Mesodermal cell (in vitro differentiated cells): ENCODE measurements at regions not wholly inside any gene's neighbourhood (a gene's known extent, or its start where the extent isn't known, plus 50 kb on each side); places are given as distances from the start of the nearest gene placed in this dataset.

Source experiments
- H3K27ac ChIP-seq: 2 replicates; pipeline ENCODE4 v1.7.0; 2013; ENCODE audit warnings: mild to moderate bottlenecking, low read depth, low read length, moderate library complexity; ENCODE audit not compliant: severe bottlenecking
- H3K36me3 ChIP-seq: 2 replicates; pipeline ENCODE4 v1.7.1; 2013; ENCODE audit warnings: mild to moderate bottlenecking, low read length, moderate library complexity; ENCODE audit not compliant: control insufficient read depth, insufficient read depth
- H3K4me1 ChIP-seq: one replicate; pipeline ENCODE4 v1.7.1; 2013; ENCODE audit warnings: mild to moderate bottlenecking, low read length; ENCODE audit not compliant: insufficient read depth, control insufficient read depth, poor library complexity, severe bottlenecking
- H3K4me3 ChIP-seq: 2 replicates; pipeline ENCODE4 v1.7.0; 2013; ENCODE audit warnings: low read length, control low read depth, mild to moderate bottlenecking; ENCODE audit not compliant: insufficient read depth, poor library complexity, severe bottlenecking; ENCODE audit errors: extremely low read depth
- H3K9me3 ChIP-seq: 2 replicates; pipeline ENCODE4 v1.7.1; 2013; ENCODE audit warnings: mild to moderate bottlenecking, low read length, moderate library complexity; ENCODE audit not compliant: control insufficient read depth
- WGBS, 2 experiments: methylation state at CpG; one replicate each; pipeline ENCODE4 v1.1.5; 2013; ENCODE audit warnings: missing lambda C conversion rate in 2 of 2; ENCODE audit not compliant: insufficient coverage in 2 of 2; 5-methylcytosine and 5-hydroxymethylcytosine counted together

GRCh38 chr1:188991221-188991930 is 1486.3 kb downstream of the BRINP3 start:
- Histone ChIP-seq H3K9me3 (no peaks in the 10 kb centered on the region), H3K4me3 (no peak overlapping the region), H3K27ac (no peak overlapping the region), H3K4me1 (no peaks in the 10 kb centered on the region), H3K36me3 (no peaks in the 10 kb centered on the region)
- WGBS, 2 experiments: no CpG with 5 or more reads among the region's 2 CpGs

- WGBS, 2 experiments: 78 to 80% methylated on average over 1 of the region's 3 CpGs
- no peaks in the 10 kb centered on the region for H3K4me1 ChIP-seq
- H3K4me3 ChIP-seq: no peak overlapping the region
- H3K9me3 ChIP-seq: no peaks in the 10 kb centered on the region
- no peak overlapping the region for H3K27ac ChIP-seq
- H3K36me3 ChIP-seq: no peaks in the 10 kb centered on the region
Measured at GRCh38 chr1:189007824-189008223, 1469.8 kb downstream of the BRINP3 start.

- no peaks in the 10 kb centered on the region for H3K4me1 ChIP-seq
- H3K36me3 ChIP-seq: no peaks in the 10 kb centered on the region
- no peak overlapping the region for H3K27ac ChIP-seq
- WGBS, 2 experiments: 88 to 90% methylated on average over 4 of the region's 5 CpGs
- no peak overlapping the region for H3K4me3 ChIP-seq
- no peaks in the 10 kb centered on the region for H3K9me3 ChIP-seq
Measured at GRCh38 chr1:189021577-189021976, 1456.1 kb downstream of the BRINP3 start.

GRCh38 chr1:189022015-189022414 is 1455.6 kb downstream of the BRINP3 start:
- WGBS, 2 experiments: 85 to 100% methylated on average over 2 to 3 of the region's 4 CpGs
- Histone ChIP-seq H3K27ac (no peak overlapping the region), H3K4me3 (no peak overlapping the region), H3K36me3 (no peaks in the 10 kb centered on the region), H3K9me3 (no peaks in the 10 kb centered on the region), H3K4me1 (no peaks in the 10 kb centered on the region)

- H3K9me3 ChIP-seq: no peaks in the 10 kb centered on the region
- no peak overlapping the region for H3K27ac ChIP-seq
- H3K4me3 ChIP-seq: no peak overlapping the region
- 86 to 93% methylated on average over 4 to 5 of the region's 5 CpGs for WGBS, 2 experiments
- H3K4me1 ChIP-seq: no peaks in the 10 kb centered on the region
- no peaks in the 10 kb centered on the region for H3K36me3 ChIP-seq
Measured at GRCh38 chr1:189027512-189027911, 1450.2 kb downstream of the BRINP3 start.

GRCh38 chr1:189033169-189033568 is 1444.5 kb downstream of the BRINP3 start:
- Histone ChIP-seq H3K4me3 (no peak overlapping the region), H3K27ac (no peak overlapping the region), H3K36me3 (no peaks in the 10 kb centered on the region), H3K4me1 (no peaks in the 10 kb centered on the region), H3K9me3 (no peaks in the 10 kb centered on the region)

- Histone ChIP-seq H3K9me3 (no peaks in the 10 kb centered on the region), H3K4me1 (no peaks in the 10 kb centered on the region), H3K36me3 (no peaks in the 10 kb centered on the region), H3K4me3 (no peak overlapping the region), H3K27ac (no peak overlapping the region)
- 80% methylated on average over 1 of the region's 3 CpGs; no CpG with 5 or more reads in 1 of the 2 experiments for WGBS, 2 experiments
Measured at GRCh38 chr1:189036628-189037027, 1441.0 kb downstream of the BRINP3 start.

GRCh38 chr1:189046127-189046526 is 1431.5 kb downstream of the BRINP3 start:
- no peaks in the 10 kb centered on the region for H3K9me3 ChIP-seq
- no peak overlapping the region for H3K4me3 ChIP-seq
- no peaks in the 10 kb centered on the region for H3K36me3 ChIP-seq
- no CpG with 5 or more reads among the region's 2 CpGs for WGBS, 2 experiments
- no peak overlapping the region for H3K27ac ChIP-seq
- no peaks in the 10 kb centered on the region for H3K4me1 ChIP-seq

GRCh38 chr1:189084811-189085210 is 1392.9 kb downstream of the BRINP3 start:
- WGBS, 2 experiments: no CpG with 5 or more reads among the region's 2 CpGs
- H3K4me1 ChIP-seq: no peaks in the 10 kb centered on the region
- no peaks in the 10 kb centered on the region for H3K9me3 ChIP-seq

GRCh38 chr1:189103956-189104355 is 1373.7 kb downstream of the BRINP3 start:
- Histone ChIP-seq H3K36me3 (no peaks in the 10 kb centered on the region), H3K4me1 (no peaks in the 10 kb centered on the region), H3K9me3 (no peaks in the 10 kb centered on the region), H3K27ac (no peak overlapping the region), H3K4me3 (no peak overlapping the region)

More at GRCh38 chr1:189084811-189085210, 1392.9 kb downstream of the BRINP3 start:
- no peak overlapping the region for H3K4me3 ChIP-seq
- H3K27ac ChIP-seq: no peak overlapping the region
- H3K36me3 ChIP-seq: no peaks in the 10 kb centered on the region

GRCh38 chr1:189117072-189117770 is 1360.4 kb downstream of the BRINP3 start:
- Histone ChIP-seq H3K9me3 (no peaks in the 10 kb centered on the region), H3K36me3 (no peaks in the 10 kb centered on the region), H3K27ac (no peak overlapping the region), H3K4me1 (no peaks in the 10 kb centered on the region), H3K4me3 (no peak overlapping the region)
- whole genome bisulfite sequencing, 2 experiments: no CpG with 5 or more reads among the region's 4 CpGs
